GM23338 (cell line): ENCODE measurements at regions not wholly inside any gene's neighbourhood (a gene's known extent, or its start where the extent isn't known, plus 50 kb on each side); places are given as distances from the start of the nearest gene placed in this dataset.

Experiments used
- ATAC-seq: fragments of 200-7000 bp; cut with Tn5 transposase; 3 replicates; pipeline ENCODE4 v1.9.1; 2020
- DNase-seq: peaks from one replicate; pipeline ENCODE4 v3.0.0-alpha.2; 2015; ENCODE audit warnings: low spot score
- H2AFZ ChIP-seq: fragments of 200-600 bp; sonication (generic); 2 replicates; pipeline ENCODE4 v1.8.0; 2016; ENCODE audit warnings: antibody characterized with exemption, mild to moderate bottlenecking, moderate library complexity
- H3F3A ChIP-seq: fragments of 200-600 bp; sonication (generic); replicated peaks from 2 replicates; pipeline ENCODE4 v1.8.0; 2017; ENCODE audit warnings: antibody characterized with exemption, mixed run types, low read depth
- H3K27ac ChIP-seq: fragments of 200-600 bp; sonication (generic); 2 replicates; pipeline ENCODE4 v1.6.1; 2016; ENCODE audit warnings: low read depth
- H3K27me3 ChIP-seq: fragments of 200-600 bp; sonication (generic); 2 replicates; pipeline ENCODE4 v1.8.0; 2016; ENCODE audit warnings: mild to moderate bottlenecking, mixed run types, moderate library complexity; ENCODE audit not compliant: insufficient read depth
- H3K36me3 ChIP-seq: fragments of 200-600 bp; sonication (generic); 2 replicates; pipeline ENCODE4 v1.8.0; 2016; ENCODE audit warnings: mild to moderate bottlenecking; ENCODE audit not compliant: insufficient read depth
- H3K4me1 ChIP-seq: fragments of 200-600 bp; sonication (generic); 2 replicates; pipeline ENCODE4 v1.8.0; 2016; ENCODE audit warnings: mild to moderate bottlenecking, moderate library complexity; ENCODE audit not compliant: insufficient read depth
- H3K4me2 ChIP-seq: fragments of 200-600 bp; sonication (generic); 2 replicates; pipeline ENCODE4 v1.7.1; 2017; ENCODE audit warnings: mixed run types
- H3K4me3 ChIP-seq: fragments of 200-600 bp; sonication (generic); 2 replicates; pipeline ENCODE4 v1.6.1; 2016; ENCODE audit warnings: mixed run types
- H3K79me2 ChIP-seq: fragments of 200-600 bp; sonication (generic); replicated peaks from 2 replicates; pipeline ENCODE4 v1.8.0; 2017; ENCODE audit warnings: mild to moderate bottlenecking; ENCODE audit not compliant: insufficient read depth
- H3K9me2 ChIP-seq: fragments of 200-600 bp; sonication (generic); 2 replicates; pipeline ENCODE4 v1.8.0; 2017; ENCODE audit not compliant: insufficient read depth
- H4K20me1 ChIP-seq: fragments of 200-600 bp; sonication (generic); replicated peaks from 2 replicates; pipeline ENCODE4 v1.8.0; 2017; ENCODE audit warnings: mild to moderate bottlenecking; ENCODE audit not compliant: insufficient read depth
- H3K27ac Mint-ChIP-seq: 2 replicates; pipeline ENCODE4 v1.8.0; 2020; ENCODE audit warnings: inconsistent platforms, mild to moderate bottlenecking, moderate library complexity, mixed read lengths
- H3K27me3 Mint-ChIP-seq: 3 replicates; pipeline ENCODE4 v1.8.0; 2022; ENCODE audit warnings: low read depth, mild to moderate bottlenecking, moderate library complexity, mixed read lengths, inconsistent platforms; ENCODE audit not compliant: insufficient read depth, poor library complexity
- H3K36me3 Mint-ChIP-seq: 3 replicates; pipeline ENCODE4 v1.8.0; 2021; ENCODE audit warnings: low read depth, mild to moderate bottlenecking, inconsistent platforms, moderate library complexity, mixed read lengths
- H3K4me1 Mint-ChIP-seq: 3 replicates; pipeline ENCODE4 v1.8.0; 2020; ENCODE audit warnings: mild to moderate bottlenecking, inconsistent platforms, mixed read lengths
- H3K4me3 Mint-ChIP-seq: 3 replicates; pipeline ENCODE4 v1.8.0; 2021; ENCODE audit warnings: moderate library complexity, mild to moderate bottlenecking, inconsistent platforms, mixed read lengths
- H3K9me3 Mint-ChIP-seq: 3 replicates; pipeline ENCODE4 v1.8.0; 2020; ENCODE audit warnings: moderate library complexity, mild to moderate bottlenecking, inconsistent platforms, mixed read lengths
- CTCF ChIP-seq, 2 experiments: fragments of 200-600 bp in 1 of 2; sonication (generic) in 1 of 2; conservative IDR thresholded peaks; 2 replicates each; pipeline versions ENCODE4 v1.5.1 to v1.6.1; 2016 to 2017; ENCODE audit warnings: antibody characterized with exemption in 2 of 2, low read depth in 2 of 2, mild to moderate bottlenecking in 2 of 2, moderate library complexity in 1 of 2
- EZH2 ChIP-seq: fragments of 200-600 bp; sonication (generic); IDR thresholded peaks from one replicate; pipeline ENCODE4 v1.8.0; 2017; ENCODE audit warnings: antibody characterized with exemption, mild to moderate bottlenecking, low read depth; ENCODE audit not compliant: unreplicated experiment
- EZH2phosphoT487 ChIP-seq: fragments of 200-600 bp; sonication (generic); IDR thresholded peaks from one replicate; pipeline ENCODE4 v1.8.1; 2018; ENCODE audit warnings: antibody characterized with exemption; ENCODE audit not compliant: unreplicated experiment
- JUNB ChIP-seq: IDR thresholded peaks from one replicate; pipeline ENCODE4 v1.6.1; 2016; ENCODE audit warnings: antibody characterized with exemption; ENCODE audit not compliant: unreplicated experiment
- NANOG ChIP-seq: IDR thresholded peaks from 2 replicates; pipeline ENCODE4 v1.6.1; 2016; ENCODE audit warnings: antibody characterized with exemption, borderline replicate concordance
- POLR2AphosphoS5 ChIP-seq: IDR thresholded peaks from 2 replicates; pipeline ENCODE4 v1.6.1; 2016; ENCODE audit warnings: antibody characterized with exemption, low read depth
- STAT1 ChIP-seq: IDR thresholded peaks from one replicate; pipeline ENCODE4 v1.6.1; 2016; ENCODE audit warnings: antibody characterized with exemption; ENCODE audit not compliant: unreplicated experiment
- ZNF114 ChIP-seq: fragments of 250-450 bp; sonication (Bioruptor Pico); IDR thresholded peaks from 2 replicates; pipeline ENCODE4 v1.5.0; 2020; ENCODE audit warnings: mild to moderate bottlenecking, moderate library complexity
- ZNF331 ChIP-seq: fragments of 250-450 bp; sonication (Bioruptor Pico); IDR thresholded peaks from 2 replicates; pipeline ENCODE4 v1.5.0; 2020; ENCODE audit warnings: low read depth, mild to moderate bottlenecking, moderate library complexity
- TF ChIP-seq, protein P1 (sequence below): fragments of 250-450 bp; sonication (Bioruptor Pico); IDR thresholded peaks from 2 replicates; pipeline ENCODE4 v1.5.0; 2020; ENCODE audit warnings: mild to moderate bottlenecking, moderate library complexity

DNA sequence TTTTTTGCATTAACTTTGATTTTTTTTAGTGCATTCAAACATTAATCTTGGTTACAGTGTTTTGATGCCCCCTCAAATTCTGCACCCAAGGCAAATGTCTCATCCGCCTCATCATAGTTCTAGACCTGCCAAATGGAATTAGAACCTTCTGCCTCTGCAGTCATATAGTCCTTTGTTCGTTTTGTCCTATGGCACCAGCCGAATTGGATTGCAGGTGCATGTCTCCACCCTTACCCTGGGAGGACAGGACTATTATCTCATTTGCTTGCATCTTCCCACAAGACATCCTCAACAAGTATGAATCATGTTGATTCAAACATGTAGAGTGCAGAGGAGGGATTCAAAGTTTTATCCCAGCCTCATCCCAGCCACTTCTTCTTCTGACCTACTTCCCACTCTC, 579.1 kb downstream of the VRK1 start:
- no peaks in the 10 kb centered on the region for H3K9me2 ChIP-seq
- H3K4me1 ChIP-seq, result peaks cover 22% of the 10 kb centered on the region
- Mint-ChIP-seq H3K4me3 (no peak overlapping the region), H3K27ac (no peak overlapping the region), H3K4me1 (peaks cover 32% of the 10 kb centered on the region), H3K36me3 (no peaks in the 10 kb centered on the region), H3K9me3 (no peaks in the 10 kb centered on the region), H3K27me3 (peaks cover 10% of the 10 kb centered on the region)
- no peaks in the 10 kb centered on the region for H3F3A ChIP-seq
- H3K79me2 ChIP-seq, result no peaks in the 10 kb centered on the region
- ATAC-seq (no peak), DNase-seq (no peak)
- no peaks in the 10 kb centered on the region for H3K36me3 ChIP-seq
- no peak overlapping the region for H3K4me3 ChIP-seq
- H3K27me3 ChIP-seq, result no peaks in the 10 kb centered on the region; the same call in 1 of the 2 replicates
- no peak overlapping the region for H3K4me2 ChIP-seq
- no peak overlapping the region for H2AFZ ChIP-seq
- TF ChIP-seq STAT1, result no peak
- TF ChIP-seq EZH2, result no peak
- no peak for TF ChIP-seq CTCF (conservative IDR thresholded peaks at IDR 0.05; ENCODE audit: low read depth in 2 of 2)
- TF ChIP-seq, protein P1, sequence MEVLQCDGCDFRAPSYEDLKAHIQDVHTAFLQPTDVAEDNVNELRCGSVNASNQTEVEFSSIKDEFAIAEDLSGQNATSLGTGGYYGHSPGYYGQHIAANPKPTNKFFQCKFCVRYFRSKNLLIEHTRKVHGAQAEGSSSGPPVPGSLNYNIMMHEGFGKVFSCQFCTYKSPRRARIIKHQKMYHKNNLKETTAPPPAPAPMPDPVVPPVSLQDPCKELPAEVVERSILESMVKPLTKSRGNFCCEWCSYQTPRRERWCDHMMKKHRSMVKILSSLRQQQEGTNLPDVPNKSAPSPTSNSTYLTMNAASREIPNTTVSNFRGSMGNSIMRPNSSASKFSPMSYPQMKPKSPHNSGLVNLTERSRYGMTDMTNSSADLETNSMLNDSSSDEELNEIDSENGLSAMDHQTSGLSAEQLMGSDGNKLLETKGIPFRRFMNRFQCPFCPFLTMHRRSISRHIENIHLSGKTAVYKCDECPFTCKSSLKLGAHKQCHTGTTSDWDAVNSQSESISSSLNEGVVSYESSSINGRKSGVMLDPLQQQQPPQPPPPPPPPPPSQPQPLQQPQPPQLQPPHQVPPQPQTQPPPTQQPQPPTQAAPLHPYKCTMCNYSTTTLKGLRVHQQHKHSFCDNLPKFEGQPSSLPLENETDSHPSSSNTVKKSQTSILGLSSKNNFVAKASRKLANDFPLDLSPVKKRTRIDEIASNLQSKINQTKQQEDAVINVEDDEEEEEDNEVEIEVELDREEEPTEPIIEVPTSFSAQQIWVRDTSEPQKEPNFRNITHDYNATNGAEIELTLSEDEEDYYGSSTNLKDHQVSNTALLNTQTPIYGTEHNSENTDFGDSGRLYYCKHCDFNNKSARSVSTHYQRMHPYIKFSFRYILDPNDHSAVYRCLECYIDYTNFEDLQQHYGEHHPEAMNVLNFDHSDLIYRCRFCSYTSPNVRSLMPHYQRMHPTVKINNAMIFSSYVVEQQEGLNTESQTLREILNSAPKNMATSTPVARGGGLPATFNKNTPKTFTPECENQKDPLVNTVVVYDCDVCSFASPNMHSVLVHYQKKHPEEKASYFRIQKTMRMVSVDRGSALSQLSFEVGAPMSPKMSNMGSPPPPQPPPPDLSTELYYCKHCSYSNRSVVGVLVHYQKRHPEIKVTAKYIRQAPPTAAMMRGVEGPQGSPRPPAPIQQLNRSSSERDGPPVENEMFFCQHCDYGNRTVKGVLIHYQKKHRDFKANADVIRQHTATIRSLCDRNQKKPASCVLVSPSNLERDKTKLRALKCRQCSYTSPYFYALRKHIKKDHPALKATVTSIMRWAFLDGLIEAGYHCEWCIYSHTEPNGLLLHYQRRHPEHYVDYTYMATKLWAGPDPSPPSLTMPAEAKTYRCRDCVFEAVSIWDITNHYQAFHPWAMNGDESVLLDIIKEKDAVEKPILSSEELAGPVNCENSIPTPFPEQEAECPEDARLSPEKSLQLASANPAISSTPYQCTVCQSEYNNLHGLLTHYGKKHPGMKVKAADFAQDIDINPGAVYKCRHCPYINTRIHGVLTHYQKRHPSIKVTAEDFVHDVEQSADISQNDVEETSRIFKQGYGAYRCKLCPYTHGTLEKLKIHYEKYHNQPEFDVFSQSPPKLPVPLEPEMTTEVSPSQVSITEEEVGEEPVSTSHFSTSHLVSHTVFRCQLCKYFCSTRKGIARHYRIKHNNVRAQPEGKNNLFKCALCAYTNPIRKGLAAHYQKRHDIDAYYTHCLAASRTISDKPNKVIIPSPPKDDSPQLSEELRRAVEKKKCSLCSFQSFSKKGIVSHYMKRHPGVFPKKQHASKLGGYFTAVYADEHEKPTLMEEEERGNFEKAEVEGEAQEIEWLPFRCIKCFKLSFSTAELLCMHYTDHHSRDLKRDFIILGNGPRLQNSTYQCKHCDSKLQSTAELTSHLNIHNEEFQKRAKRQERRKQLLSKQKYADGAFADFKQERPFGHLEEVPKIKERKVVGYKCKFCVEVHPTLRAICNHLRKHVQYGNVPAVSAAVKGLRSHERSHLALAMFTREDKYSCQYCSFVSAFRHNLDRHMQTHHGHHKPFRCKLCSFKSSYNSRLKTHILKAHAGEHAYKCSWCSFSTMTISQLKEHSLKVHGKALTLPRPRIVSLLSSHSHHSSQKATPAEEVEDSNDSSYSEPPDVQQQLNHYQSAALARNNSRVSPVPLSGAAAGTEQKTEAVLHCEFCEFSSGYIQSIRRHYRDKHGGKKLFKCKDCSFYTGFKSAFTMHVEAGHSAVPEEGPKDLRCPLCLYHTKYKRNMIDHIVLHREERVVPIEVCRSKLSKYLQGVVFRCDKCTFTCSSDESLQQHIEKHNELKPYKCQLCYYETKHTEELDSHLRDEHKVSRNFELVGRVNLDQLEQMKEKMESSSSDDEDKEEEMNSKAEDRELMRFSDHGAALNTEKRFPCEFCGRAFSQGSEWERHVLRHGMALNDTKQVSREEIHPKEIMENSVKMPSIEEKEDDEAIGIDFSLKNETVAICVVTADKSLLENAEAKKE (CRISPR knock-in tag), result no peak
- no peak for TF ChIP-seq ZNF114 (CRISPR knock-in tag)
- TF ChIP-seq JUNB, result no peak
- TF ChIP-seq POLR2AphosphoS5, result no peak
- no peak for TF ChIP-seq NANOG
- TF ChIP-seq ZNF331 (CRISPR knock-in tag), result no peak
- no peak for TF ChIP-seq EZH2phosphoT487
- H4K20me1 ChIP-seq, result no peaks in the 10 kb centered on the region
- H3K27ac ChIP-seq, result no peak overlapping the region
